ENCODE measurements at regions not wholly inside any gene's neighbourhood (a gene's known extent, or its start where the extent isn't known, plus 50 kb on each side); places are given as distances from the start of the nearest gene placed in this dataset.

GRCh38 chr4:177902386-177902785 lies 460.1 kb upstream of the AGA start:
- H3K9ac ChIP-seq (ENCODE audit: low read length) = no peak overlapping the region
- H3K36me3 ChIP-seq (ENCODE audit: control insufficient read depth in 1 of 2, insufficient read depth in 2 of 2, low read length in 2 of 2) = no peaks in the 10 kb centered on the region
- POLR2A ChIA-PET = no interaction called here
- no peaks in the 10 kb centered on the region for H3K79me2 ChIP-seq (ENCODE audit: insufficient read depth, low read length)
- CTCF ChIA-PET = no interaction called here
- no peaks in the 10 kb centered on the region for H4K20me1 ChIP-seq (ENCODE audit: insufficient read depth)
- ATAC-seq (no peak), DNase-seq (ENCODE audit: low read depth, low spot score) (no peak)
- no peak for TF ChIP-seq CTCF (IDR thresholded peaks at IDR 0.05 in 2 of 3, conservative IDR thresholded peaks at IDR 0.05 in 1 of 3; ENCODE audit: borderline replicate concordance in 1 of 3, insufficient read depth in 1 of 3, low read depth in 2 of 3, low read length in 2 of 3)
- no peak for TF ChIP-seq RAD21 (IDR thresholded peaks at IDR 0.05; ENCODE audit: low read depth)
- no peak for TF ChIP-seq ZNF274 (IDR thresholded peaks at IDR 0.05; ENCODE audit: low read depth, low read length)
- no peak for TF ChIP-seq REST (IDR thresholded peaks at IDR 0.05; ENCODE audit: low read depth)
- TF ChIP-seq JUND (IDR thresholded peaks at IDR 0.05) = no peak
- no peak for TF ChIP-seq CEBPB (IDR thresholded peaks at IDR 0.05; ENCODE audit: low read depth)
- TF ChIP-seq YY1 (IDR thresholded peaks at IDR 0.05; ENCODE audit: extremely low read depth, insufficient replicate concordance, low read depth, low read length) = no peak
- no peak for TF ChIP-seq POLR2A (IDR thresholded peaks at IDR 0.05; ENCODE audit: borderline replicate concordance, extremely low read depth, insufficient read depth, insufficient read length)
- TF ChIP-seq SRF (IDR thresholded peaks at IDR 0.05; ENCODE audit: low read depth) = no peak
- TF ChIP-seq POLR2AphosphoS5 (IDR thresholded peaks at IDR 0.05; ENCODE audit: low read depth, low read length) = no peak
- no peak for TF ChIP-seq EZH2 (IDR thresholded peaks at IDR 0.05)
- TF ChIP-seq SIN3A (IDR thresholded peaks at IDR 0.05; ENCODE audit: low read depth) = no peak
- TF ChIP-seq MAX (IDR thresholded peaks at IDR 0.05) = no peak
- TF ChIP-seq ATF3 (IDR thresholded peaks at IDR 0.05) = no peak
- no peak for TF ChIP-seq EZH2phosphoT487 (IDR thresholded peaks at IDR 0.05; ENCODE audit: borderline replicate concordance)
- no peak for TF ChIP-seq SP1 (IDR thresholded peaks at IDR 0.05; ENCODE audit: low read depth)
- TF ChIP-seq EGR1 (IDR thresholded peaks at IDR 0.05; ENCODE audit: low read depth) = no peak
- TF ChIP-seq FOSL1 (IDR thresholded peaks at IDR 0.05; ENCODE audit: low read depth) = no peak
- no peak for TF ChIP-seq ELF1 (IDR thresholded peaks at IDR 0.05; ENCODE audit: borderline replicate concordance, low read depth)
- no peak for TF ChIP-seq ZFX (IDR thresholded peaks at IDR 0.05)
- no peaks in the 10 kb centered on the region for H3K27me3 ChIP-seq (ENCODE audit: insufficient read depth, low read length)
- RAD21 ChIA-PET (ENCODE audit: low non-redundant PET in 1 of 2, low total read pairs in 2 of 2, uncharacterized antibody in 2 of 2, unreplicated experiment in 2 of 2) = no interaction called here
- intact Hi-C loops (cut with micrococcal nuclease) = no loop called here
- peaks cover 0 to 3% of the 10 kb centered on the region in 2 experiments; a peak in 1 of 4 replicates for H3K9me3 ChIP-seq (ENCODE audit: control insufficient read depth in 1 of 2, insufficient read depth in 1 of 2, low read depth in 1 of 2, low read length in 2 of 2)
- H3K27ac ChIP-seq (ENCODE audit: low read depth, low read length) = no peak overlapping the region
- H3K9me2 ChIP-seq (ENCODE audit: insufficient read depth) = no peaks in the 10 kb centered on the region
- BruUV-seq (replicated peaks) = no TSS peak
- H3K4me2 ChIP-seq (ENCODE audit: low read length) = no peak overlapping the region
- H2AFZ ChIP-seq (ENCODE audit: low read depth, low read length, poor library complexity, severe bottlenecking) = no peak overlapping the region
- no peak overlapping the region for H3K4me3 ChIP-seq (replicated peaks in 1 of 2; ENCODE audit: low read depth in 1 of 2, low read length in 2 of 2)
- no peaks in the 10 kb centered on the region for H3K4me1 ChIP-seq (ENCODE audit: control insufficient read depth in 1 of 2, insufficient read depth in 2 of 2, low read length in 2 of 2)

All from HCT116 (cell line).